ENCODE measurements at regions not wholly inside any gene's neighbourhood (a gene's known extent, or its start where the extent isn't known, plus 50 kb on each side); places are given as distances from the start of the nearest gene placed in this dataset.
"Not testable (repeated sequence)": the region's sequence is repeated elsewhere in the genome, so short reads cannot be mapped to it uniquely, and the experiment has no call there.

GRCh38 chrX:25141684-25142083 is 125.9 kb upstream of the ARX start:
- DNase-seq (ENCODE audit: low spot score): no peak

DNA sequence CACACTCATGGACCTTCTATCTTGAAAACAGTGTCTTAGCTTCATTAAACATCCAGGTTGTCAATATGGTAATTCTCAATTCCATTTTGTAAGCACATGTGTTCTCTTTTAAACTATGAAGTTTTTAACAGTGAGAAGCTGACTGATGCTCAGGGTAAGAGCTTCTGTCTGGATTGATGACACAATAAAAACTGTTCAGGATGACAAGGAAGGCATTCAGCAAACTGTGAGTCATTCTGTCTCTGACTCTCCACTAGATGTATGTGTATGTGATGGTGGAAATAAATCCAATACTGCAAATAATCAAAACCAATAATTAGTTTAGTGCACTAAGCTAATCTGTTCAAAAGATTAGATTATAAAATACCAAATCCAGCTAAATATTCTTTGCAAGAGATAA is 115.3 kb upstream of the ARX start:
- DNase-seq (ENCODE audit: low spot score): no peak

DNA sequence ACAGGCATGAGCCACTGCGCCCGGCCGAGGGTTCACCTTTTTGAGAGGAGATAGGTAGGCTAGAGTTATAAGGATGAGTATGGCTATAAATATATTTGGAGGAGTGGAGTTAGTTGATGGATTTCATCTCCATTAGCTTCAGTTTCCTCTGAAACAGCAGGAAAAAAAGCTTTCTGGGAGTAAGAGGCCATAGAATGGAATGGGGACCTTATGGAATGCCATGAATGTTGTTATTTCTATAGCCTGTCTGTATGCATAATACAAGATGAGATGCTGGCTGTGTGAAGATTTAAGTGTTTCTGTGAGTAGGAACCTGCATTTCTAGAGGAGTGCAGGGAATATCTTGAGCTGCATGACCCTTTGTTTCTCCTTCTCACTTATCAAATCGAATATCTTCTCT is 114.9 kb upstream of the ARX start:
- no peak for DNase-seq (ENCODE audit: low spot score)

- DNase-seq (ENCODE audit: low spot score): no peak
Observed at GRCh38 chrX:25125483-25125882, 109.7 kb upstream of the ARX start.

DNA sequence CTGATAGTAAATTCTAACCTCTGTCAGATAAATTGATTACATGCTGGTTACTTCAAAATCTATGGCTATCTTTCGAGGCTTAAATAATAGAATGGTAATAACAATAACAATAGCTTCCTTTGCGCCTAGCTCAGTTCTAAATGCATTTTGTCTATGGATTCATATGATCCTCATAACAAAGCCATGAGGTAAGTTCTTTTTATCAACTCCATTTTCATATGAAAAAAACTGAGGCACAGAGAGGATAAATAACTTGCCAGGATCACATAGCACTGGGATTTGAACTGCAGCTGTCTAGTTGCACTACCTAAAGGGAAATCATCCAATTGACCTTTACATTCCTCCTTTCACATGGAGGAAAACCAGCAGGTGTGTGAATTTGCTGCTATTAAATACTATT is 108.6 kb upstream of the ARX start:
- no peak for DNase-seq (ENCODE audit: low spot score)

DNA sequence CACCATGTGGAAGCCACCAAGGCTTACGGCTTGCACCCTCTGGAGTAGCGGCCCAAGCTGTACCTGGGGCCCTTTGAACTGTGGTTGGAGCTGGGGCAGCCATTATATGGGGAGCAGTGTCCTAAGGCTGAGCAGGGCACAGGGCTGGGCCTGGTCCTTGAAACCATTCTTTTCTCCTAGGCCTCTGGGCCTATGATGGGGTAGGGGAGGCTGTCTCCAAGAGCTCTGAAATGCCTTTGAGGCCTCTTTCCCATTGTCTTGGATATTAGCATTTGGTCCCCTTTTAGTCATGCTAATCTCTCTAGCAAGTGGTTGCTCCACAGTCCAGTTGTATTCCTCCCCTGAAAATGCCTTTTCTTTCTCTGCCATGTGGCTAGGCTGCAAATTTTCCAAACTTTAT is 96.4 kb upstream of the ARX start:
- DNase-seq (ENCODE audit: low spot score): no peak

GRCh38 chrX:25108481-25108880 is 92.7 kb upstream of the ARX start:
- no peak for DNase-seq (ENCODE audit: low spot score)

GRCh38 chrX:25105221-25105620 is 89.5 kb upstream of the ARX start:
- DNase-seq (ENCODE audit: low spot score): no peak

DNA sequence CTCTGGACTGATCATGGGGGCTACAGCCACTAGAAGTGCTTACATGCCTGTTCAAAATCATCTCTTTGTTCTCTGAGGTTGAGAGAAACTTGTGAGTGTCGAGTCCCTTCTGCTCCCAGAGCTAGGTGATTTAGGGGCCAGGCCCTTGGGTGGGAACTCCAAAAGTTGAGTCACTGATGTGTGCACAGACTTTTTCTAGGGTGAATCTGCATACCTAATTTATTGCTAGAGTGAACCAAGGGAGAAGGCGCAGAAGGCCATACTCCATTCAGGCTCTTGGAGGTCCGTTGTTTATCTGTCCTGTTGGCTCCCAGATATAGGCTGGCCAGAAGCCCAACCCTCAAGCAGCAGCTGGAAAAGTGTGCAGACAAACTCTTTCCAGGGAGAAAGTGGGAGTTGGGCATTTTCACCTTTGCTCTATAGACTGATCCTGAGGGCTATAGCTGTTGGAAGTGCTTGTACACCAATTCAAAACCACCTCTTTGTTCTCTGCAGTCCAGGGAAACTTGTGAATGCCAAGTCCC is 80.8 kb upstream of the ARX start:
- no peak for DNase-seq (ENCODE audit: low spot score)

GRCh38 chrX:25091152-25091551 is 75.4 kb upstream of the ARX start:
- DNase-seq (ENCODE audit: low spot score): not testable (repeated sequence)

DNA sequence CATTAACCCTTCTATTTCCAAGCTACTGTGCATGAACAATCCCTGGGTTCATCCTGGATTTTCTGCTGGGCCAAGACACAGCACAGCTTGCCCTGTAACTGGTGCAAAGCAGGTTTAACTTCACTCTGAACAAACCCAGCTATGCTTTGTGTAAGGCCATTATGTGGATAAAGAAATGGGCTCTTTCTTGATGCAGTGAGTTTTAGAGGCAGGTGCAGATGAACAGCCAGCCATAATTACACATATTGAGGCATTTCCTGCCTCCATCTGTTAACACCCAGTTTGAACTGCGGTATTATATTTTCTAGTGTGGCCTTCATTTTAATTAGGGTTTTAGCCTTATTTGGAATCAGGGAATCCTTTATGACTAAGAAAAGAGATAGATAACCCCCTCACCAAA is 68.7 kb upstream of the ARX start:
- DNase-seq (ENCODE audit: low spot score): no peak

DNA sequence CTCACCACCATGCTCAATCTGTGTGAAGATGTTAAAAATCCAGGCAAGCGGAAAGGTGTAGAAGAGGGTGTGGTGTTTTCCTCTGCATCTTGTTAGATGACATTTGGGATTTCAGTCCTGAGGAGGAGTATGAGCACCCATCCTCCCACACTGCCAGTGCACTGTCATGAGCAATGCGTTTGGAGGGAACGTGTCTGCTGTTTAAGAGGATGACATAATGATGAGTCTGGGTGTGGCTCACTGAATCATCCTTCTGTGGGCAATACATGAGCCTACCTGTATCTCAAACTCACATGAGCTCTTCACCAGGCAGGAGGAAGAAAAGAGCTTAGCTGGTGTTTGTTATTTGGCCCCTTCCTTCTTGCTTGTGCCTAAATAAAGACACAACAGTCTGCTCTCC is 67.9 kb upstream of the ARX start:
- DNase-seq (ENCODE audit: low spot score): no peak

DNA sequence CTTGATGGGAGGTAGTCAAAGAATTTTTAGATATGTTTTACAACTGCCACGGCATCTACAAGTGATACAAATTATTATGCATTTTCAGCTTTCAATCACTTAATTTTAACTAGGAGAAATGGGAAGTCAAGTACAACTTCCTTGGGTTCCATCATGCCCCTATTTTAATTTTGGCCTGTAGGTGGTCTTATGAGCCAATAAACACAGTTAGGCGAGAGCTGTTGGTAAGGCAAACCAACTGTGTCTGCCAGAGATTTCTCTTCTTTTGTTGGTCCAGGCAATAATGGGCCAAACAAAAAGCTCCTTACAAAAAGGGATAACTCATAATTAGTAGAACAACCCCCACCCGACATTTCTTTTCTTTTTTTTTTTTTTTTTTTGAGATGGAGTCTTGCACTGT is 63.3 kb upstream of the ARX start:
- DNase-seq (ENCODE audit: low spot score): no peak

DNA sequence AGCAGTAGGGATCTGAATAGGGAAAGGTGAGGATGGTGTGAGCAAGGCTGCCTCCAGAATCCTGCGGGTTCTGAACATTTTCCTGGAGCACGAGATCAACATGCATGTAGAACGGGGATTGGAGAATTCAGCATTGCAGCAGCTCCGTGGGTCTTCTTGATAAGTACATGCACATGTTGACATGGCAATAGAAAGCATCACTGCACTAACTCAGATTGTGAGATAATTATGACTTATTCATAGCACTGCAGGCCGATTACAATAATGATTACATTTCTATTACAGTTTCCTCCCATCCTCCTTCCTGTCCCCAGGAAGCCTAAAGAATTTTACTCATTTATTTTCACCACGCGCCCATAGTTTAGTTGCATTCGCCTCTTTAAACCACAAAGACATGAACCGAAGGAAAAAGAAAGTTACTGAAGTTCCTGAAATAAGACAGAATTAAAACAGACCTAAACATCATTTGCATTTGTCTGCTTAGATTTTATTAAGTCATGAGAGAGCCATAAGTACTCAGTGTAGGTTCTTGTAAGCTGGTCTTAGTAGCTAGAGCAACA is 61.3 kb upstream of the ARX start:
- DNase-seq (ENCODE audit: low spot score): no peak

- DNase-seq (ENCODE audit: low spot score): no peak
Observed at GRCh38 chrX:25072247-25072646, 56.5 kb upstream of the ARX start.

- DNase-seq (ENCODE audit: low spot score): no peak
Observed at GRCh38 chrX:25070038-25070437, 54.3 kb upstream of the ARX start.

DNA sequence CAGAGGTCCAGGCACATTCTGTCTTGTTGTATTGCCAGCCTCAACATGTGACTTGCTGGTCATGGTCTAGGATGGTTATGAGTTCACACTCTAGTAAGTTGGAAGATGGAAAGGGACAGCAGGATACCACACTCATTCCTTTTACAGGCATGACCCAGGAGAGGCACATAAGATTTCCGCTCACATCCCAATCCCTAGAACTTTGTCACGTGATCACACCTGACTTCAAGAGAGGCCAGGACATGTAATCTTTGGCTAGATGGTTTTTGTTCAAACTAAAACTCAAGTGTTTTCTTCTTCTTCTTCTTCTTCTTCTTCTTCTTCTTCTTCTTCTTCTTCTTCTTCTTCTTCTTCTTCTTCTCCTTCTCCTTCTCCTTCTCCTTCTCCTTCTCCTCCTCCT is 53.4 kb upstream of the ARX start:
- no peak for DNase-seq (ENCODE audit: low spot score)

DNA sequence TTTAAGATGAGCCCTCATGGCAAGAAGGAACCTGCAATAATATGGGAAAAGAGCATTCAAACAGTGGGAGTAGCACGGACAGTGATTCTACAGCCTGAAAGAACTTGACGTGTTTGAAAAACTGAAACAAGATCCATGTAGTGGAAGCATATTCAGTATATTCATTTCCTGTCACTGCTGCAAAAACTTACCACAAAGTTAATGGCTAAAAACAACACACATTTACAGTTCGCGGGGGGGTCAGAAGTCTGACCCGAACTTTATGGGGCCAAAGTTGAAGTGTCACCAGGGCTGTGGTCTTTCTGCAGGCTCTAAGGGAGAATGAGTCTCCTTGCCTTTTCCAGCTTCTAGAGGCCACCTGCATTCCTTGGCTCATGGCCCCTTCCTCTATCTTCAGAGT is 52.6 kb upstream of the ARX start:
- no peak for DNase-seq (ENCODE audit: low spot score)

DNA sequence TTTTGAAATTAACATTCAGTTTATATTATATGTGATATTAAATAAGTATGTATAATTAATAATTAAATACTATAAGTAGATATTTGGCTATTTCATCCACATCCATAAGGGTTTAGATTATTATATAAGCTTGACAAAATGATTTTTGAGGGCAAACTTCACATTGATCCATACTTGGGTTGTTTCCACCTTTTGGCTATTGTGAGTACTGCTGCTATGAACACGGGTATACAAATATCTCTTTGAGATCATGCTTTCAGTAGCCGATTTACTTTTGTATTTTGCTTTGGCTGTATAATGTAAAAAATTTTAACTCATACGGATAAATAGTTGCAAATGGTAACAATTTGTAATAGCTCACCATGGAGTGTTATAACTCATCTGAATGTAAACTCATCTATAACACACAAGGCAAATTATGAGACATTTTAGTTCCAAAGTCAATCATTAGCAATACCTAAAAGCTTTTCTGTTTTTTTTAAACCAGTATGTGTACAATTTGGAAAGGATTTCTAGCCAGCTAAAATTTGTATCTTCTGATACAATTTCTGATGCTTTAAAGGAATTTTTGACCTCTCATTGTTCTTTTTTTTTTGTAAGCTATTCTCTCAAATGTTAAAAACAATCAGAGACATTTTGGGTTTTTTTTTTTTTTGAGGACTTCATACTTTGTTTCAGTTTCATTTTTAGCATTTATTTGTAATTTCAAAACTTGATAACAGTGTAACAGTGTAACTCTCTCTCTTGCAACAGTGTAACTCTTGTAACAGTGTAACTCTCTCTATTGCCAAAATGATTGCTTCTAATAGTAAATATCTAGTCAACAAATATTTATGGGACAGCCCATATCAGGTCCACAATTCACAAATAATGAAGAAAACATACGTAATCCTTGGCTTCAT is 51.8 kb upstream of the ARX start:
- no peak for DNase-seq (ENCODE audit: low spot score)

DNA sequence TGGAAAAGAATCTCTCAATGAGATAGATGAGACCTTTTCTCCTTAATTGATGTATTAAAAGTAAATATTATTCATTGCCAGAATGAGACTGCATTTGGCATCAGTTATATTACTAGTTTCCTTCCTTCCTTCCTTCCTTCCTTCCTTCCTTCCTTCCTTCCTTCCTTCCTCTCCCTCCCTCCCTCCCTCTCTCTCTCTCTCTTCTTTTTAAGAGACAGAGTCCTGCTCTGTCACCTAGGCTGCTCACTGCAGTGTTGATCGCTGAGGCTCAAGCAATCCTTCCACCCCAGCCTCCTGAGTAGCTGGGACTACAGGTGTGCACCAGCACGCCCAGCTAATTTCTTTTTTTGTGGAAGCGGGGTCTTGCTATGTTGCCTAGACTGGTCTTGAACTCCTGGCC is 50.4 kb upstream of the ARX start:
- DNase-seq (ENCODE audit: low spot score): no peak
